ENCODE measurements at regions not wholly inside any gene's neighbourhood (a gene's known extent, or its start where the extent isn't known, plus 50 kb on each side); places are given as distances from the start of the nearest gene placed in this dataset.

GRCh38 chr11:70873736-70874412, 378.5 kb downstream of the SHANK2 start:
- no peak for FAIRE-seq

GRCh38 chr11:70876685-70877084, 375.7 kb downstream of the SHANK2 start:
- DNase-seq (ENCODE audit: insufficient read length, low spot score): no peak
- FAIRE-seq: no peak

More at GRCh38 chr11:70873736-70874412, 378.5 kb downstream of the SHANK2 start:
- DNase-seq (ENCODE audit: insufficient read length, low spot score): no peak

- FAIRE-seq (no peak), DNase-seq (ENCODE audit: insufficient read length, low spot score) (no peak)
Observed at GRCh38 chr11:70877151-70877550, 375.2 kb downstream of the SHANK2 start.

- FAIRE-seq: no peak
- no peak for DNase-seq (ENCODE audit: insufficient read length, low spot score)
Observed at GRCh38 chr11:70878366-70878765, 374.0 kb downstream of the SHANK2 start.

- FAIRE-seq (no peak), DNase-seq (ENCODE audit: insufficient read length, low spot score) (no peak)
Observed at GRCh38 chr11:70879601-70880285, 372.6 kb downstream of the SHANK2 start.

- FAIRE-seq: no peak
Observed at GRCh38 chr11:70880416-70880815, 372.0 kb downstream of the SHANK2 start.

GRCh38 chr11:70881948-70882715, 370.2 kb downstream of the SHANK2 start:
- FAIRE-seq (peak; percentile 20), DNase-seq (ENCODE audit: insufficient read length, low spot score) (no peak)

More at GRCh38 chr11:70880416-70880815, 372.0 kb downstream of the SHANK2 start:
- no peak for DNase-seq (ENCODE audit: insufficient read length, low spot score)

- no peak for FAIRE-seq
- DNase-seq (ENCODE audit: insufficient read length, low spot score): no peak
Observed at GRCh38 chr11:70882716-70883085, 369.7 kb downstream of the SHANK2 start.

GRCh38 chr11:70883323-70883940, 368.9 kb downstream of the SHANK2 start:
- DNase-seq (ENCODE audit: insufficient read length, low spot score): no peak
- no peak for FAIRE-seq

- no peak for DNase-seq (ENCODE audit: insufficient read length, low spot score)
- FAIRE-seq: no peak
Observed at GRCh38 chr11:70883973-70884623, 368.3 kb downstream of the SHANK2 start.

- no peak for DNase-seq (ENCODE audit: insufficient read length, low spot score)
- peak; percentile 13 for FAIRE-seq
Observed at GRCh38 chr11:70885281-70886231, 366.8 kb downstream of the SHANK2 start.

GRCh38 chr11:70886256-70886655, 366.1 kb downstream of the SHANK2 start:
- no peak for FAIRE-seq

GRCh38 chr11:70886676-70887541, 365.5 kb downstream of the SHANK2 start:
- DNase-seq (ENCODE audit: insufficient read length, low spot score) (no peak), FAIRE-seq (no peak)

More at GRCh38 chr11:70886256-70886655, 366.1 kb downstream of the SHANK2 start:
- DNase-seq (ENCODE audit: insufficient read length, low spot score): no peak

- DNase-seq (ENCODE audit: insufficient read length, low spot score): no peak
- no peak for FAIRE-seq
Observed at GRCh38 chr11:70887542-70887827, 364.9 kb downstream of the SHANK2 start.

GRCh38 chr11:70888061-70888460, 364.3 kb downstream of the SHANK2 start:
- no peak for FAIRE-seq

GRCh38 chr11:70889411-70889810, 363.0 kb downstream of the SHANK2 start:
- DNase-seq (ENCODE audit: insufficient read length, low spot score): no peak
- no peak for FAIRE-seq

More at GRCh38 chr11:70888061-70888460, 364.3 kb downstream of the SHANK2 start:
- DNase-seq (ENCODE audit: insufficient read length, low spot score): no peak

- no peak for DNase-seq (ENCODE audit: insufficient read length, low spot score)
- no peak for FAIRE-seq
Observed at GRCh38 chr11:70891844-70892380, 360.5 kb downstream of the SHANK2 start.

- FAIRE-seq (no peak), DNase-seq (ENCODE audit: insufficient read length, low spot score) (no peak)
Observed at GRCh38 chr11:70892889-70893288, 359.5 kb downstream of the SHANK2 start.
